NCI-H1436 (cell line): ENCODE measurements at regions not wholly inside any gene's neighbourhood (a gene's known extent, or its start where the extent isn't known, plus 50 kb on each side); places are given as distances from the start of the nearest gene placed in this dataset.
A peak's percentile ranks its signal among the peaks of the same experiment; 100 is the strongest.

Experiments
- DNase-seq: peaks from one replicate; lab custom pipeline; 2025; lab: John Stamatoyannopoulos, UW

DNA sequence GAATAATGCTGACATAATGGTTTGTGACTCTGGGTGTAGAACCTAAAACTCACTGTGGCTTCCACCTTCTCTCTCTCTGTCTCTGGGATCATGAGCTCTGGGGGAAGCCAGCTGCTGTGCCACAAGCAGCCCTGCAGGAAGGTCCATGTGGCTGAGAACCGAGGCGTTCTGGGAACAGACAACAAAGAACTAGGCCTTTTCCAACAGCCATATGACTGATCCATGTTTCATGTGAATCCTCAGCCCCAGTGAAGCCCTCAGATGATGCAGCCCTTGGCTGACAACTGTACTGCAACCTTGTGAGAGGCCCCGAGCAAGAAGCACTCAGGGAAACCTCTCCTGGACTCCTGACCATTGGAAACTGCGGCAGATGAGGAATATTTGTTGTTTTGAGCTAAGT lies 56.6 kb downstream of the HLA-G start:
- no peak for DNase-seq

DNA sequence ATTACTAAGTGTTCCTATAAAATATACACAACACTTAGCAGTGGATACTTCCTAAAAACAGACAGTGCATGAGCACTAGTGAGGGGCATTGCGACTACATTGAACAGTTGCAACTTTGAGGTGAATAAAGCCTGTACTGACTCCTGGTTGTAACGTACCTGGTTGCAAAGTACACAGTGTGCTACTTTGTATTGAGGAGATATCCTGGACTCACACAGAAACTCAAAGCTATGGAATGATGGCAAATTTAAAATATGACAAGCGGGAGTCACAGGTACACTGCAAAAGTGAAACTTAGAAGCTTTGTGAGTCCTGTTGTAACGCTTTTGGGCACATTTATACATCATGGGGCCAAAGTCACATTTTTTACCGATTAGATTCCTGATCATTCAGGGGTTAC lies 55.6 kb upstream of the HLA-A start:
- no peak for DNase-seq

DNA sequence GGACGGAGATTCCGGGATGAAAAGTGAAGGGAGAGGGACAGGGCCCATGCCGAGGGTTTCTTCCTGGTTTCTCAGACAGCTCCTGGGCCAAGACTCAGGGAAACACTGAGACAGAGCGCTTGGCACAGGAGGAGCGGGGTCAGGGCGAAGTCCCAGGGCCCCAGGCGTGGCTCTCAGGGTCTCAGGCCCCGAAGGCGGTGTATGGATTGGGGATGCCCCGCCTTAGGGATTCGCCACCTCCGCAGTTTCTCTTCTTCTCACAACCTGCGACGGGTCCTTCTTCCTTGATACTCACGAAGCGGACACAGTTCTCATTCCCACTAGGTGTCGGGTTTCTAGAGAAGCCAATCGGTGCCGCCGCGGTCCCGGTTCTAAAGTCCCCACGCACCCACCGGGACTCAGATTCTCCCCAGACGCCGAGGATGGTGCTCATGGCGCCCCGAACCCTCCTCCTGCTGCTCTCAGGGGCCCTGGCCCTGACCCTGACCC lies 55.0 kb upstream of the HLA-A start:
- no peak for DNase-seq

DNA sequence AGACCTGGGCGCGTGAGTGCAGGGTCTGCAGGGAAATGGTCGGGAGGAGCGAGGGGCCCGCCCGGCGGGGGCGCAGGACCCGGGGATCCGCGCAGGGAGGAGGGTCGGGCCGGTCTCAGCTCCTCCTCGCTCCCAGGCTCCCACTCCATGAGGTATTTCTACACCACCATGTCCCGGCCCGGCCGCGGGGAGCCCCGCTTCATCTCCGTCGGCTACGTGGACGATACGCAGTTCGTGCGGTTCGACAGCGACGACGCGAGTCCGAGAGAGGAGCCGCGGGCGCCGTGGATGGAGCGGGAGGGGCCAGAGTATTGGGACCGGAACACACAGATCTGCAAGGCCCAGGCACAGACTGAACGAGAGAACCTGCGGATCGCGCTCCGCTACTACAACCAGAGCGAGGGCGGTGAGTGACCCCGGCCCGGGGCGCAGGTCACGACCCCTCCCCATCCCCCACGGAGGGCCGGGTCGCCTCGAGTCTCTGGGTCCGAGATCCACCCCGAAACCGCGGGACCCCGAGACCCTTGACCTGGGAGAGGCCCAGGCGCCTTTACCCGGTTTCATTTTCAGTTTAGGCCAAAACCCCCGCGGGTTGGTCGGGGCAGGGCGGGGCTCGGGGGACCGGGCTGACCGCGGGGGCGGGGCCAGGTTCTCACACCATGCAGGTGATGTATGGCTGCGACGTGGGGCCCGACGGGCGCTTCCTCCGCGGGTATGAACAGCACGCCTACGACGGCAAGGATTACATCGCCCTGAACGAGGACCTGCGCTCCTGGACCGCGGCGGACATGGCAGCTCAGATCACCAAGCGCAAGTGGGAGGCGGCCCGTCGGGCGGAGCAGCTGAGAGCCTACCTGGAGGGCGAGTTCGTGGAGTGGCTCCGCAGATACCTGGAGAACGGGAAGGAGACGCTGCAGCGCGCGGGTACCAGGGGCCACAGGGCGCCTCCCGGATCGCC lies 54.2 kb upstream of the HLA-A start:
- DNase-seq, result peak; percentile 5
